Spleen (tissue), 7 donors: ENCODE measurements at regions not wholly inside any gene's neighbourhood (a gene's known extent, or its start where the extent isn't known, plus 50 kb on each side); places are given as distances from the start of the nearest gene placed in this dataset.

Experiments
- CTCF ChIP-seq, 11 experiments: fragments of 200-600 bp in 7 of 11; fragments of 450-650 bp in 4 of 11; sonication (generic) in 4 of 11; IDR thresholded peaks in 8 of 11; conservative IDR thresholded peaks in 3 of 11; 1 replicate in 7 of 11; 2 replicates in 4 of 11; pipeline versions ENCODE4 v1.4.0 to v1.8.0; 2016 to 2021; ENCODE audit warnings: antibody characterized with exemption in 11 of 11, inconsistent platforms in 4 of 11, mild to moderate bottlenecking in 1 of 11
- POLR2AphosphoS5 ChIP-seq, 3 donors: sonication (generic); formaldehyde crosslinking; IDR thresholded peaks; one replicate each; pipeline ENCODE4 v1.5.1; 2017; ENCODE audit warnings: antibody characterized with exemption in 3 of 3
- donor health status: DM: no; HTN: no; CAD: no; lungs with moderate emphysema.
- donor health status: DM: no; HTN: no; CAD: no.
- donor health status: DM: no; HTN: no; CAD: no.

DNA sequence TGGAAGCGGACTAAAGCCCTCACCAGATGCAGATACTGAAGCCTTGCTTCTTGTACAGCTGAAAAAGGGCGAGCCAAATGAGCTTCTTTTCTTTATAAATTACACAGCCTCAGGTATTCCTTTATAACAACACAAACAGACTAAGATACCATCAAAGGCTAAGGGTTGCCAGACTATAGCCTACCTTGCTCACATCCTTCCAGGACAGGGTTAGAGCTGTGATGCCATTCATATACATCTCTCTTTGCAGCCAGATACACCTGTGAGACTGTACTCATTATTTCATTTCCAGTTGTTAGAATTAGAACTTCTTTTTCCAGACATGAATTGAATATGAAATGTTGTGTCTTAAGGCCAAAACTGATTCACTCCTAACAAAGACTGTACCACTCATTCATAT, 262.8 kb upstream of the NR2F2 start:
- TF ChIP-seq CTCF (IDR thresholded peaks at IDR 0.05 in 8 of 11, conservative IDR thresholded peaks at IDR 0.05 in 3 of 11) (no peak), POLR2AphosphoS5 (IDR thresholded peaks at IDR 0.05) (no peak)
